ENCODE measurements at regions not wholly inside any gene's neighbourhood (a gene's known extent, or its start where the extent isn't known, plus 50 kb on each side); places are given as distances from the start of the nearest gene placed in this dataset.

- H3K4me3 ChIP-seq (ENCODE audit: low read length): no peak overlapping the region
- no peak for DNase-seq (ENCODE audit: low read depth)
- TF ChIP-seq CTCF (conservative IDR thresholded peaks at IDR 0.05; ENCODE audit: low read length): no peak
Observed at GRCh38 chr6:108746366-108746765, 101.9 kb upstream of the ARMC2 start.

- no peak for DNase-seq (ENCODE audit: low read depth)
- no peak for TF ChIP-seq CTCF (conservative IDR thresholded peaks at IDR 0.05; ENCODE audit: low read length)
- no peak overlapping the region for H3K4me3 ChIP-seq (ENCODE audit: low read length)
Observed at GRCh38 chr6:108746836-108747575, 101.2 kb upstream of the ARMC2 start.

- DNase-seq (ENCODE audit: low read depth): peak; percentile 21
- TF ChIP-seq CTCF (conservative IDR thresholded peaks at IDR 0.05; ENCODE audit: low read length): no peak
- H3K4me3 ChIP-seq (ENCODE audit: low read length): no peak overlapping the region
Observed at GRCh38 chr6:108748055-108748454, 100.2 kb upstream of the ARMC2 start.

GRCh38 chr6:108748959-108749358, 99.3 kb upstream of the ARMC2 start:
- no peak overlapping the region for H3K4me3 ChIP-seq (ENCODE audit: low read length)
- DNase-seq (ENCODE audit: low read depth): no peak
- no peak for TF ChIP-seq CTCF (conservative IDR thresholded peaks at IDR 0.05; ENCODE audit: low read length)

- DNase-seq (ENCODE audit: low read depth): peak; percentile 36
- no peak overlapping the region for H3K4me3 ChIP-seq (ENCODE audit: low read length)
- no peak for TF ChIP-seq CTCF (conservative IDR thresholded peaks at IDR 0.05; ENCODE audit: low read length)
Observed at GRCh38 chr6:108750801-108751200, 97.4 kb upstream of the ARMC2 start.

- no peak overlapping the region for H3K4me3 ChIP-seq (ENCODE audit: low read length)
- no peak for DNase-seq (ENCODE audit: low read depth)
- no peak for TF ChIP-seq CTCF (conservative IDR thresholded peaks at IDR 0.05; ENCODE audit: low read length)
Observed at GRCh38 chr6:108751282-108751681, 96.9 kb upstream of the ARMC2 start.

All from AG10803 (cell line).